Caco-2 (cell line): ENCODE measurements at regions not wholly inside any gene's neighbourhood (a gene's known extent, or its start where the extent isn't known, plus 50 kb on each side); places are given as distances from the start of the nearest gene placed in this dataset.
A peak's percentile ranks its signal among the peaks of the same experiment; 100 is the strongest.

ENCODE experiments used
- BruUV-seq: library from RNA; stranded (reverse); fragments of 400-500 nt; replicated peaks from 2 replicates; lab custom pipeline; 2021; lab: Mats Ljungman, UMichigan
- CTCF ChIA-PET: fragments of 300-600 bp; sonication (Branson Sonifier 250); formaldehyde crosslinking; loops from one replicate; lab custom pipeline; 2022; ENCODE audit warnings: antibody characterized with exemption; lab: Charles Lee
- POLR2A ChIA-PET: fragments of 300-600 bp; sonication (Branson Sonifier 250); formaldehyde crosslinking; loops from one replicate; lab custom pipeline; 2022; ENCODE audit warnings: antibody characterized with exemption; lab: Charles Lee
- DNase-seq, 2 experiments: peaks; one replicate each; pipeline versions ENCODE4 v3.0.0 to v3.0.0-alpha.2; 2020 to 2022
- H3K27me3 ChIP-seq: replicated peaks from 2 replicates; pipeline ENCODE4 v1.6.0; 2011; ENCODE audit warnings: low read length; ENCODE audit not compliant: control insufficient read depth, insufficient read depth
- H3K36me3 ChIP-seq: 2 replicates; pipeline ENCODE4 v1.5.1; 2011; ENCODE audit warnings: low read length; ENCODE audit not compliant: control insufficient read depth, insufficient read depth
- H3K4me1 ChIP-seq: fragments of 250-450 bp; sonication (Bioruptor Pico); 2 replicates; pipeline ENCODE4 v1.5.1; 2020; ENCODE audit warnings: mild to moderate bottlenecking
- H3K4me3 ChIP-seq: 2 replicates; pipeline ENCODE4 v1.5.1; 2011; ENCODE audit warnings: low read depth, mild to moderate bottlenecking, control low read depth, low read length
- H3K9me3 ChIP-seq: fragments of 250-450 bp; sonication (Bioruptor Pico); 2 replicates; pipeline ENCODE4 v1.5.1; 2020; ENCODE audit warnings: mild to moderate bottlenecking, moderate library complexity
- H3K27ac Mint-ChIP-seq: one replicate; pipeline ENCODE4 v1.8.0; 2022; ENCODE audit warnings: mixed read lengths; ENCODE audit not compliant: unreplicated experiment
- H3K27me3 Mint-ChIP-seq: one replicate; pipeline ENCODE4 v1.8.0; 2022; ENCODE audit warnings: mixed read lengths; ENCODE audit not compliant: insufficient read depth, unreplicated experiment
- H3K36me3 Mint-ChIP-seq: one replicate; pipeline ENCODE4 v1.8.0; 2022; ENCODE audit warnings: mild to moderate bottlenecking, mixed read lengths; ENCODE audit not compliant: insufficient read depth, unreplicated experiment
- H3K4me1 Mint-ChIP-seq: one replicate; pipeline ENCODE4 v1.8.0; 2022; ENCODE audit warnings: low read depth, mixed read lengths; ENCODE audit not compliant: unreplicated experiment
- H3K4me3 Mint-ChIP-seq: one replicate; pipeline ENCODE4 v1.8.0; 2022; ENCODE audit warnings: mild to moderate bottlenecking, moderate library complexity, mixed read lengths; ENCODE audit not compliant: unreplicated experiment
- H3K9me3 Mint-ChIP-seq: one replicate; pipeline ENCODE4 v1.8.0; 2022; ENCODE audit warnings: mixed read lengths; ENCODE audit not compliant: unreplicated experiment
- intact Hi-C: fragments of 100-400 bp; cut with micrococcal nuclease; formaldehyde crosslinking; loops from one replicate; pipeline ENCODE4 v1.10.0; 2022; ENCODE audit not compliant: unreplicated experiment
- TF ChIP-seq, protein P1 (sequence below), 2 experiments: fragments of 200-600 bp in 1 of 2; IDR thresholded peaks; 1 replicate in 1 of 2; 2 replicates in 1 of 2; pipeline versions ENCODE4 v1.5.1 to v1.8.0; 2011 to 2022; ENCODE audit warnings: antibody characterized with exemption in 1 of 2, control low read depth in 1 of 2, inconsistent platforms in 1 of 2, low read depth in 1 of 2, low read length in 1 of 2, mild to moderate bottlenecking in 1 of 2, moderate library complexity in 1 of 2; ENCODE audit not compliant: insufficient read depth in 1 of 2, severe bottlenecking in 1 of 2, unreplicated experiment in 1 of 2

GRCh38 chr20:37455659-37456058, 65.4 kb upstream of the NNAT start:
- TF ChIP-seq, protein P1, sequence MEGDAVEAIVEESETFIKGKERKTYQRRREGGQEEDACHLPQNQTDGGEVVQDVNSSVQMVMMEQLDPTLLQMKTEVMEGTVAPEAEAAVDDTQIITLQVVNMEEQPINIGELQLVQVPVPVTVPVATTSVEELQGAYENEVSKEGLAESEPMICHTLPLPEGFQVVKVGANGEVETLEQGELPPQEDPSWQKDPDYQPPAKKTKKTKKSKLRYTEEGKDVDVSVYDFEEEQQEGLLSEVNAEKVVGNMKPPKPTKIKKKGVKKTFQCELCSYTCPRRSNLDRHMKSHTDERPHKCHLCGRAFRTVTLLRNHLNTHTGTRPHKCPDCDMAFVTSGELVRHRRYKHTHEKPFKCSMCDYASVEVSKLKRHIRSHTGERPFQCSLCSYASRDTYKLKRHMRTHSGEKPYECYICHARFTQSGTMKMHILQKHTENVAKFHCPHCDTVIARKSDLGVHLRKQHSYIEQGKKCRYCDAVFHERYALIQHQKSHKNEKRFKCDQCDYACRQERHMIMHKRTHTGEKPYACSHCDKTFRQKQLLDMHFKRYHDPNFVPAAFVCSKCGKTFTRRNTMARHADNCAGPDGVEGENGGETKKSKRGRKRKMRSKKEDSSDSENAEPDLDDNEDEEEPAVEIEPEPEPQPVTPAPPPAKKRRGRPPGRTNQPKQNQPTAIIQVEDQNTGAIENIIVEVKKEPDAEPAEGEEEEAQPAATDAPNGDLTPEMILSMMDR (IDR thresholded peaks at IDR 0.05; ENCODE audit: insufficient read depth in 1 of 2, low read depth in 1 of 2, low read length in 1 of 2, severe bottlenecking in 1 of 2, unreplicated experiment in 1 of 2) = no peak
- H3K9me3 Mint-ChIP-seq = no peaks in the 10 kb centered on the region
- Histone ChIP-seq H3K4me3 (no peak overlapping the region), H3K4me1 (no peaks in the 10 kb centered on the region), H3K36me3 (no peaks in the 10 kb centered on the region), H3K9me3 (peaks cover 26% of the 10 kb centered on the region), H3K27me3 (no peaks in the 10 kb centered on the region)
- H3K27ac Mint-ChIP-seq = no peak overlapping the region
- H3K36me3 Mint-ChIP-seq = no peaks in the 10 kb centered on the region
- no TSS peak for BruUV-seq
- intact Hi-C loops = no loop called here
- no peaks in the 10 kb centered on the region for H3K4me1 Mint-ChIP-seq
- peak in 1 of 2 experiments; percentile 10 for DNase-seq
- H3K4me3 Mint-ChIP-seq = no peak overlapping the region
- POLR2A ChIA-PET = no interaction called here
- CTCF ChIA-PET = no interaction called here
- peaks cover 17% of the 10 kb centered on the region for H3K27me3 Mint-ChIP-seq

GRCh38 chr20:37456948-37457347, 64.1 kb upstream of the NNAT start:
- no peaks in the 10 kb centered on the region for H3K36me3 Mint-ChIP-seq
- H3K4me3 ChIP-seq = no peak overlapping the region
- H3K4me1 ChIP-seq = no peaks in the 10 kb centered on the region
- no peak overlapping the region for H3K27ac Mint-ChIP-seq
- intact Hi-C loops = no loop called here
- BruUV-seq = no TSS peak
- no peaks in the 10 kb centered on the region for H3K4me1 Mint-ChIP-seq
- CTCF ChIA-PET = no interaction called here
- POLR2A ChIA-PET = no interaction called here
- no peaks in the 10 kb centered on the region for H3K36me3 ChIP-seq
- H3K9me3 Mint-ChIP-seq = no peaks in the 10 kb centered on the region
- TF ChIP-seq, protein P1 (IDR thresholded peaks at IDR 0.05; ENCODE audit: insufficient read depth in 1 of 2, low read depth in 1 of 2, low read length in 1 of 2, severe bottlenecking in 1 of 2, unreplicated experiment in 1 of 2) = no peak
- peaks cover 26% of the 10 kb centered on the region for H3K9me3 ChIP-seq
- peaks cover 20% of the 10 kb centered on the region for H3K27me3 Mint-ChIP-seq
- DNase-seq = no peak
- no peaks in the 10 kb centered on the region for H3K27me3 ChIP-seq
- H3K4me3 Mint-ChIP-seq = no peak overlapping the region

DNA sequence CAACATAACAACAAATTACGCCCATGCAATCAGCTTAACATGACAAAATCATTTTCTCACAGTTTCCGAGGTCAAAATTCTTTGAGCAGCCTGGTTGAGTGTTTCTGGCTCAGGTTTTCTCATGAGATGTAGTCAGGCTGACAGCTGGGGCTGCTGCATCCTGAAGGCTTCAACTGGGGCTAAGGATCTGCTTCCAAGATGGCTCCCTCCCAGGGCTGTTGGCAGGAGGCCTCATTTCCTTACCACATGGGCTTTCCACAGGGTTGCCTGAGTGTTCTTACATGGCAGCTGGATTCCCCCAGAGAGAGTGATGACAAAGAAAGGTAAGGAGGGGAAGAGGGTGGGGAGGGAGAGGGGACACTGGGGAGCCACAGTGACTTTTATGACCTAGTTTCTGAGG, 63.1 kb upstream of the NNAT start:
- Mint-ChIP-seq H3K9me3 (no peaks in the 10 kb centered on the region), H3K27me3 (peaks cover 20% of the 10 kb centered on the region), H3K27ac (no peak overlapping the region), H3K4me3 (no peak overlapping the region), H3K4me1 (no peaks in the 10 kb centered on the region), H3K36me3 (no peaks in the 10 kb centered on the region)
- no peaks in the 10 kb centered on the region for H3K27me3 ChIP-seq
- intact Hi-C loops = no loop called here
- H3K4me1 ChIP-seq = no peaks in the 10 kb centered on the region
- BruUV-seq = no TSS peak
- no peak overlapping the region for H3K4me3 ChIP-seq
- no peak for DNase-seq
- CTCF ChIA-PET = no interaction called here
- no peaks in the 10 kb centered on the region for H3K36me3 ChIP-seq
- TF ChIP-seq, protein P1 (IDR thresholded peaks at IDR 0.05; ENCODE audit: insufficient read depth in 1 of 2, low read depth in 1 of 2, low read length in 1 of 2, severe bottlenecking in 1 of 2, unreplicated experiment in 1 of 2) = no peak
- POLR2A ChIA-PET = no interaction called here
- peaks cover 26% of the 10 kb centered on the region for H3K9me3 ChIP-seq
